ENCODE measurements at regions not wholly inside any gene's neighbourhood (a gene's known extent, or its start where the extent isn't known, plus 50 kb on each side); places are given as distances from the start of the nearest gene placed in this dataset.
A peak's percentile ranks its signal among the peaks of the same experiment; 100 is the strongest.
"Not testable (repeated sequence)": the region's sequence is repeated elsewhere in the genome, so short reads cannot be mapped to it uniquely, and the experiment has no call there.

DNA sequence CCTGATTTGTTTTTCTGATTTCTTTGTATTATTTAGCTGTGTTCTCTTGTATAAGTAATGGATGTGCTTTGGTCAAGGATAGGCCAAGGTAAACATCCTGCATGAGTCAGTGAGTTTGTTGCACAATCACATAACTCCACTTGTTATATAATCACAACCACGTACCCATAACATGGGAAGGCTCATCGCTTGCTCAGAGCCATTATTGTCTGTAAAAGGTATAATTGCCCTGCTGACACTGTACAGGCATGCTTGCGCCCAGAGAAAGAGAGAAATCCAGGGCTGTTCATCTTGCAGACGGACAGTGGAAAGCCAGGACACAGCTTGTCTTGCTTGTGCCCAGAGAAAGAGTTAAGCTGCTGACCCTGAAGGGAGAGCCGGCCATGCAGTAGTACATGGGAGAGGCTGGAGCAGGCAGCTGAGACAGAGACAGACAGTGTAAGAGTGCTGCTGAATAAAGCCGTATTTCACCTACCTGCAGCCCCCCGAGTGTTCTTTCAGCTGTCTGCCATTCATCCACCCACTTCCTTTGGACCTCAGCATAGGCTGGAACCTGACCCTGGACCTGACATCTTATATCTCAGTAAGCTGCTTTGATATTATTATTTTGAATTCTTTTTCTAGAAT, 174.7 kb upstream of the DAAM1 start:
- H3K36me3 Mint-ChIP-seq (ENCODE audit: low read depth), result no peaks in the 10 kb centered on the region
- ChIA-PET CTCF (interaction anchor here (1.3 kb wide), 1 partner anchor 15 kb away, joined by 6 read pairs; no protein-coding TSS in a partner anchor), POLR2A (no interaction called here)
- H3K4me1 Mint-ChIP-seq, result no peaks in the 10 kb centered on the region
- H3K27me3 Mint-ChIP-seq, result peaks cover 4% of the 10 kb centered on the region
- H3K4me3 Mint-ChIP-seq, result no peak overlapping the region
- intact Hi-C loops (cut with DNase I, micrococcal nuclease), result no loop called here
- no peak overlapping the region for H3K27ac Mint-ChIP-seq
- DNase-seq, result no peak
- peaks cover 6% of the 10 kb centered on the region for H3K9me3 Mint-ChIP-seq (ENCODE audit: low read depth)
- ATAC-seq, result no peak

DNA sequence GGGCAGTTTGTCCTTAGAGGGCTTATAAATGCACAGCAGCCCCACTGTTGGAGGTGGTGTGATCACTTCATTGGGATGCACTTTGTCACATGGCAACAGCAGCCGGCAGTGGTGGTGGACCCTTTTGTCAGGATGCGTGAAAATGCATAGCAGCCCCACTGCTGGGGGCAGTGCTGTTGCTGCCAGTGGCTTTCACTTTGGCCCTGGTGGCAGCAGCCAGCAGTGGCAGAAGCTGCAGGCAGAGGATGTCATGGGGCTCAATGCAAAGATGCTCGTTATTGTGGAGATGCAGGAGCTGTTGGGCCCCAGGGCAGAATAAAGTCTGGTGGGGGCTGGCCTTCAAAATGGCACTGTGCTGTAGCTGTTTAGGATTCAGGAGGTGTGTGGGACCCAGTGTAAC, 173.0 kb upstream of the DAAM1 start:
- POLR2A ChIA-PET, result no interaction called here
- intact Hi-C loops (cut with DNase I, micrococcal nuclease), result no loop called here
- Mint-ChIP-seq H3K9me3 (ENCODE audit: low read depth) (peaks cover 6% of the 10 kb centered on the region), H3K4me3 (no peak overlapping the region), H3K27me3 (no peaks in the 10 kb centered on the region), H3K27ac (no peak overlapping the region), H3K36me3 (ENCODE audit: low read depth) (no peaks in the 10 kb centered on the region), H3K4me1 (no peaks in the 10 kb centered on the region)
- DNase-seq, result no peak
- ATAC-seq, result no peak
- CTCF ChIA-PET, result interaction anchor here (0.7 kb wide), 1 partner anchor 1454 kb away, joined by 3 read pairs; no protein-coding TSS in a partner anchor

DNA sequence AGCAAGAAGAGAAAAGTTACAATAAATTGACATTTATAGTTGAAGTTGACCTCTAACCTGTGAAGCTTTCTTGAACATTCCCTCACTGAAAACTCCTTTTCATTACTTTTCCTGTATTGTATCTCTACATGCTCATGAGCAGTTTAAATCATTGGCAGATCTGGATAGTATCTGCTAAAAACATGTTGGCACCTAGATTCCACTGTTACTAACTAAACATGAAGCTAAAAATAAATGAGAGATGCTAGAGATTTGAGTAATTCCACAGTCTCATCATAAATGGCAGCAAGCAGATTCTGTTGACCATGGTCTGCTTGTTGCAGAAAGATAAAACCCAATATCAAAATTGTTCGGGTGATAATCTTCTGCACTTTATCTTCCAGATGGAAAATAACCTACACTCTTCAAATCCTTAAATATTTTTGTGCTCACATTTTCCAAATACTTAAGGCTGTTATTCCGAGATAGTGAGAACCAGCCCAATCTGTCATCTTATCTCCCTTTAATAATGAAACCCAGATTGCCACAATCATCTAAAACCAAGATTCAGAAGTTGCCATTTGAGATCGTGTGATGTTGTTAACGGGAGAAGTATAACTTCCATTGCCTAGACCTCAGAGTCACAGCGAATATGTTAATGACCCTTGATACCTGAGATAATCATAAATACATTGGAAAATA, 171.0 kb upstream of the DAAM1 start:
- H3K4me3 Mint-ChIP-seq, result no peak overlapping the region
- no peaks in the 10 kb centered on the region for H3K27me3 Mint-ChIP-seq
- DNase-seq, result no peak
- H3K27ac Mint-ChIP-seq, result no peak overlapping the region
- no peaks in the 10 kb centered on the region for H3K4me1 Mint-ChIP-seq
- no peak for ATAC-seq
- H3K36me3 Mint-ChIP-seq (ENCODE audit: low read depth), result no peaks in the 10 kb centered on the region
- intact Hi-C loops (cut with DNase I, micrococcal nuclease), result no loop called here
- ChIA-PET CTCF (interaction anchor here (0.6 to 0.8 kb wide), 2 partner anchors 945 to 1493 kb away, joined by 3 to 4 read pairs; no protein-coding TSS in a partner anchor), POLR2A (no interaction called here)
- peaks cover 4% of the 10 kb centered on the region for H3K9me3 Mint-ChIP-seq (ENCODE audit: low read depth)

DNA sequence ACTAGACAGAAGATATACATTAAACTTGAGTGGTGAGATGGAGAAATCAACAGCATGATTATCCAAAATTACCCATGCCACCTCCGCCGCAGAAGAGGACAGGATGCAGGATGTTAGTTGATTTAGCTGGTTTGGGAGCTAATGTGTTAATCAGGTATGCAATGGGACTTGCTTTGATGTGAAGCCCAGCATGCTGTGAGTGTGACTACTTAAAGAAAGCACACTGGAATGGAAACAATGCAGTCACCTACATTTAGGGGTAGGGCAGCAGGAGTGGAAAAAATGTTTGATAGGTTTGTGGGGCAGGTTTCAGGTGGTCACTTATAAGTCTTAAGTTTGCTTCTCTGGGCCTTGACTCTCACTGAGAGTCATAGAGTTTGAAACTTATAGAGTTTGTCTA, 170.0 kb upstream of the DAAM1 start:
- Mint-ChIP-seq H3K4me1 (no peaks in the 10 kb centered on the region), H3K9me3 (ENCODE audit: low read depth) (no peaks in the 10 kb centered on the region), H3K27ac (no peak overlapping the region), H3K4me3 (no peak overlapping the region), H3K27me3 (no peaks in the 10 kb centered on the region), H3K36me3 (ENCODE audit: low read depth) (no peaks in the 10 kb centered on the region)
- DNase-seq (no peak), ATAC-seq (no peak)
- POLR2A ChIA-PET, result no interaction called here
- intact Hi-C loops (cut with DNase I, micrococcal nuclease), result no loop called here
- CTCF ChIA-PET, result no interaction called here

DNA sequence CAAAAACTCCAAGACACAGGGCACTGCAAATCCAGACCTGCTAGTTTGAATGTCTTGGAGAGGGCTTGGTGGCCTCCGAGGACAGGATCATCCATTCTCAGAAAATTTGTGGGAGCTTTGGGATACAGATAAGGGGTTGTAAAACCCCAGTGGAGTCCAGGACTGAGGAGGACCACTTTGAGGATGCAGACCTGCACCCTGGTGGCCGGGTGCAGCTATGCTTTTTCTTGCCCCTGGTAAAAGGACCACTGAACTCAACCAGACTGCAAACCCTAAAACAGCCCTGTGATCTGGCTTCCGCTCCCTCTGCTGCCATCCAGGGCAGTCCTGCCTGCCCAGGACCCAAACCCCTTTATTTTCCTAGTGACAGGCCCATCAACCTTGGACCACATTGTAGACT, 169.5 kb upstream of the DAAM1 start:
- Mint-ChIP-seq H3K27ac (no peak overlapping the region), H3K4me1 (no peaks in the 10 kb centered on the region), H3K4me3 (no peak overlapping the region), H3K27me3 (no peaks in the 10 kb centered on the region), H3K9me3 (ENCODE audit: low read depth) (no peaks in the 10 kb centered on the region), H3K36me3 (ENCODE audit: low read depth) (no peaks in the 10 kb centered on the region)
- POLR2A ChIA-PET, result no interaction called here
- CTCF ChIA-PET, result no interaction called here
- DNase-seq (peak; percentile 9), ATAC-seq (no peak)
- intact Hi-C loops (cut with DNase I, micrococcal nuclease), result no loop called here

DNA sequence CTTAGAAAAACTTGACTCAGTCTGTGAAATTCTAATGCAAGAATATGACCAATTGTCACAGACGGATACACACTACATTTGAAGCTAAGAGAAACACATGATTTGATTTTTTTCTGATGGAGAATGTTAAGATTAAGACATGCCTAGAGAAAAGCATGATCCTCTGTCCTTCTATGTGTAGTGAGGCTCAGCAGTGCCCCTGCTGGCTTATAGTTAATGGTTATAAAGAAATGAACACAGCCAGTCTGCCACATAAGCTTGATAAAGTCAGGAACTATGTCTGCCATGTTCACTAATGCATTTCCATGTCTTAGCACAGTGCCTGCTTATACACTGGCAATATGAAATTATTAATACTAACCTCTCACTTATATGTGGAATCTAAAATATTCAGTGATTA, 168.1 kb upstream of the DAAM1 start:
- peak; percentile 16 for DNase-seq
- POLR2A ChIA-PET, result no interaction called here
- intact Hi-C loops (cut with DNase I, micrococcal nuclease), result no loop called here

DNA sequence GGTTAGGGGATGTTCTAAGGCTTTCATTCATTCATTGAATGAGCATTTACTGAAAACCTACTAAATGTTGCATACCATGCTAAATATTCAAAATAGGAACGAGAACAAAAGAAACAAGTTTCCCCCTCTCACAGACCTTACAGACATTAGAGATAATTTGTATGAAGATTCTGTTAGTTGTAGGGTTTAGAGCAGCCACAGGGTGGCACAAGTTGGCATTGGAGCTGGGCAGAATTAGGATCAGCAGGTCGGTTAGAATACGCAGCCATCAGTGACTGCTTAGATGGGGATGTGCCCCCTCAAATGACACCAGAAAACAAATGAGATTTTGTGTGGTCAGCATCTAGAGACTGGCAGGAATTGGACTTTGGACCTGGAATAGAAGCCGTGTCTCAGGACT, 166.3 kb upstream of the DAAM1 start:
- no peaks in the 10 kb centered on the region for H3K9me3 Mint-ChIP-seq (ENCODE audit: low read depth)
- intact Hi-C loops (cut with DNase I, micrococcal nuclease), result no loop called here
- H3K36me3 Mint-ChIP-seq (ENCODE audit: low read depth), result no peaks in the 10 kb centered on the region
- H3K4me1 Mint-ChIP-seq, result no peaks in the 10 kb centered on the region
- H3K27me3 Mint-ChIP-seq, result peaks cover 5% of the 10 kb centered on the region
- no peak overlapping the region for H3K27ac Mint-ChIP-seq
- DNase-seq, result peak; percentile 6
- ChIA-PET POLR2A (no interaction called here), CTCF (interaction anchor here (1.1 to 2.0 kb wide), 3 partner anchors 9 to 521 kb away, joined by 3 to 8 read pairs (median 5); no protein-coding TSS in a partner anchor)
- ATAC-seq, result no peak
- H3K4me3 Mint-ChIP-seq, result no peak overlapping the region

More for the DNA sequence above, 168.1 kb upstream of the DAAM1 start:
- CTCF ChIA-PET, result interaction anchor here (0.6 to 1.4 kb wide), 3 partner anchors 11 to 390 kb away, joined by 3 read pairs; no protein-coding TSS in a partner anchor
- no peaks in the 10 kb centered on the region for H3K36me3 Mint-ChIP-seq (ENCODE audit: low read depth)
- no peak overlapping the region for H3K27ac Mint-ChIP-seq
- no peak overlapping the region for H3K4me3 Mint-ChIP-seq
- no peaks in the 10 kb centered on the region for H3K4me1 Mint-ChIP-seq
- no peaks in the 10 kb centered on the region for H3K9me3 Mint-ChIP-seq (ENCODE audit: low read depth)
- H3K27me3 Mint-ChIP-seq, result no peaks in the 10 kb centered on the region
- no peak for ATAC-seq

DNA sequence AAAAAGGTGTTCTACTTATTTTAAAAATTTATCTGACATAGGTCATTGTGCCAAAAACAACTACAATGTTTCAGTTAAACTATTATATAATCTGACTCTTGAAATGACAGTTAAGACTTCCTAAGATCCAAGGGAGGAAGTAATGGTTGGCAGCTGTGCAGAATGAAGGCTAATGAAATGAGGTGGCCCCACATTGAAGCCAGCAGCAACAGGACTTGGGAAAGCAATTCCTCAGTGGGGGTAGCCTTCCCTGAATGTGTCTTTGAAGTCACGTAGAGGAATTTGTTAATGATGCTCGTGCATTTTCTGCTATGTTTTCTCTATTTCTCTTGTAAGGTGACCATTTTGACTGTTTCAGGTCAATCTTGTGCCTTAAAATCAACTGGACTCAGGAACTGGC, 162.4 kb upstream of the DAAM1 start:
- H3K4me3 Mint-ChIP-seq, result no peak overlapping the region
- ATAC-seq (no peak), DNase-seq (no peak)
- intact Hi-C loops (cut with DNase I, micrococcal nuclease), result loop anchor here (5.0 kb wide), 2 partner anchors 96 to 384 kb away; no protein-coding TSS in a partner anchor
- peaks cover 9% of the 10 kb centered on the region for H3K27me3 Mint-ChIP-seq
- CTCF ChIA-PET, result no interaction called here
- POLR2A ChIA-PET, result no interaction called here
- H3K36me3 Mint-ChIP-seq (ENCODE audit: low read depth), result no peaks in the 10 kb centered on the region
- no peak overlapping the region for H3K27ac Mint-ChIP-seq
- no peaks in the 10 kb centered on the region for H3K9me3 Mint-ChIP-seq (ENCODE audit: low read depth)
- H3K4me1 Mint-ChIP-seq, result peaks cover 2% of the 10 kb centered on the region

DNA sequence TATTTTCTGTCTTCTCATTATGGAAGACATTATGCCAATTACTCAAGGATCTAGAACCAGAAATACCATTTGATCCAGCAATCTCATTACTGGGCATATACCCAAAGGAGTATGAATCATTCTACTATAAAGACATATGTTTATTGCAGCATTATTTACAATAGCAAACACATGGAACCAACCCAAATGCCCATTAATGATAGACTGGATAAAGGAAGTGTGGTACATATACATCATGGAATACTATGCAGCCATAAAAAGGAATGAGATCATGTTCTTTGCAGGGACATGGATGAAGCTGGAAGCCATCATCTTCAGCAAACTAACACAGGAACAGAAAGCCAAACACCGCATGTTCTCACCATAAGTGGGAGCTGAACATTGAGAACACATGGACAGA, 161.8 kb upstream of the DAAM1 start:
- H3K4me3 Mint-ChIP-seq; POLR2A ChIA-PET; H3K36me3 Mint-ChIP-seq (ENCODE audit: low read depth); H3K4me1 Mint-ChIP-seq; H3K27ac Mint-ChIP-seq; ATAC-seq; DNase-seq; H3K9me3 Mint-ChIP-seq (ENCODE audit: low read depth): not testable (repeated sequence)
- intact Hi-C loops (cut with DNase I, micrococcal nuclease), result loop anchor here (5.0 kb wide), 2 partner anchors 96 to 384 kb away; no protein-coding TSS in a partner anchor
- H3K27me3 Mint-ChIP-seq, result peaks cover 12% of the 10 kb centered on the region
- CTCF ChIA-PET, result interaction anchor here (0.7 kb wide), 1 partner anchor 1418 kb away, joined by 3 read pairs; no protein-coding TSS in a partner anchor

DNA sequence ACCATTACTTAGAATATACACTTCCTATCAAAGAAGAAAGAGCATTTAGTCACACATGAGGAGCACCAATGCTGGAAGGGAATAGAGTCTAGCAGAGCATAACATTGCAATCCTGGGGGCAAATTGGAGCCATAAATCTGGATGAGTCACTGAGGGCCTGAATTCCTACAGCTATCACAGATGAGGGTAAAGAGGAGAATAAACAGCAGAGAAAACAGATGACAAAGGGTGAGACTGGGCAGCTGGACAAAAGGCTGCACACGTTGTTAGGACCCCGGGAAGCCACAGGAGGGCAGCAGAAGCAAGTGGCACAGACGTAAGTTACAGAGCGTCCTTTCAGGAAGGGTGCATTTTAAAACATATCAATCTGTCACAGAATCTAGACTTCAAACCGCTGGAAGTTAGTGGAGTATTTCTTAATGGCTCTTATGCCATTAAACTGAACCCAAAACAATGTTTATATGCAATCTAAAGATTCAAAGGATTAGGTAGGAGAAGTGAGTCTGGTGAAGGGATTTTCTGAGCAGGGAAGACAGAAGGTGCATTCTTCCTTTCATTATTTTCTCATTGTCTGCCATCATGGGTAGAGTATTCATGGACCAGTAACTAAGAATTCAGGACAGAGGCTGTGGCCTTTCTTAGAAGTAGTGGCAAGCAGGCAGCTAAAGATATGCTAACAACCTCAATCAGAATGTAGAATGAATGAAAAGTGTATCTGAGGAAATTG, 159.8 kb upstream of the DAAM1 start:
- ChIA-PET POLR2A (no interaction called here), CTCF (interaction anchor here (0.7 to 1.5 kb wide), 10 partner anchors 15 to 549 kb away, joined by 3 to 6 read pairs (median 4); no protein-coding TSS in a partner anchor)
- Mint-ChIP-seq H3K36me3 (ENCODE audit: low read depth) (no peaks in the 10 kb centered on the region), H3K4me1 (peaks cover 2% of the 10 kb centered on the region), H3K27me3 (peaks cover 12% of the 10 kb centered on the region), H3K4me3 (no peak overlapping the region), H3K9me3 (ENCODE audit: low read depth) (no peaks in the 10 kb centered on the region), H3K27ac (no peak overlapping the region)
- intact Hi-C loops (cut with DNase I, micrococcal nuclease), result loop anchor here (1.0 to 5.0 kb wide), 6 partner anchors 27 to 548 kb away; partner anchors contain the start of gene CCDC175 (in 1 of the 2)
- DNase-seq (peak; percentile 66), ATAC-seq (peak; percentile 79)

DNA sequence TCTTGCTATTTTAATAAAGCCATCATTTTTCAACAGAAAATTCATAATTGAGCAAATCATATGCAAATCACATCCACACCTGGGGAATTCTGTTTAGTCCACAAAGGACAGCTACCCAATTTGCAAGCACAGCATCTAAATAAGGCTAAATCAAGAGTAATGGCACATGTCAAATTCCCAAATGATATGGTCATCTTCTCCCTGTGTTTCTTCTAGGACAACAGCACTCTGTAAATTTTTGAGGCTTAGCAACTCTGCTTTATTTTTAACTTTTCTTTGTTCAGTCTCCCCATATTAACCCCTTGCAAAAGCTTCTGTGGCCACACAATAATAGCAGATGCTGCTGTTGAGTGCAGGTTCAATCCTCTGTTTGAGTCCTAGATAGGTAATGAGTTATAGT, 155.6 kb upstream of the DAAM1 start:
- ChIA-PET POLR2A (no interaction called here), CTCF (interaction anchor here (0.6 kb wide), 1 partner anchor 13 kb away, joined by 3 read pairs; no protein-coding TSS in a partner anchor)
- Mint-ChIP-seq H3K27me3 (peaks cover 7% of the 10 kb centered on the region), H3K4me1 (peaks cover 2% of the 10 kb centered on the region), H3K9me3 (ENCODE audit: low read depth) (no peaks in the 10 kb centered on the region), H3K27ac (no peak overlapping the region), H3K36me3 (ENCODE audit: low read depth) (no peaks in the 10 kb centered on the region), H3K4me3 (no peak overlapping the region)
- intact Hi-C loops (cut with DNase I, micrococcal nuclease), result no loop called here
- DNase-seq (no peak), ATAC-seq (no peak)
